Keratinocyte (primary cell): ENCODE measurements at regions not wholly inside any gene's neighbourhood (a gene's known extent, or its start where the extent isn't known, plus 50 kb on each side); places are given as distances from the start of the nearest gene placed in this dataset.

ENCODE experiments used
- DNase-seq: peaks from one replicate; pipeline ENCODE4 v3.0.0-alpha.2; 2011; ENCODE audit warnings: low read depth, missing footprints, low spot score
- FAIRE-seq: peaks from 2 replicates; lab custom pipeline; 2011; peaks lifted over from hg19 to GRCh38; lab: Jason Lieb, UNC
- H2AFZ ChIP-seq: 2 replicates; pipeline ENCODE4 v1.6.0; 2012; ENCODE audit warnings: low read length, control low read depth, inconsistent platforms; ENCODE audit not compliant: control insufficient read depth
- H3K27ac ChIP-seq: 2 replicates; pipeline ENCODE4 v1.5.1; 2011; ENCODE audit warnings: low read length; ENCODE audit not compliant: control insufficient read depth, insufficient read depth
- H3K27me3 ChIP-seq: 3 replicates; pipeline ENCODE4 v1.6.0; 2011; ENCODE audit warnings: low read length; ENCODE audit not compliant: control insufficient read depth, insufficient read depth; ENCODE audit errors: extremely low read depth
- H3K36me3 ChIP-seq, 2 experiments: 2 replicates in 1 of 2; 3 replicates in 1 of 2; pipeline ENCODE4 v1.5.1; 2011; ENCODE audit warnings: low read length in 2 of 2, mild to moderate bottlenecking in 1 of 2; ENCODE audit not compliant: control insufficient read depth in 2 of 2, insufficient read depth in 2 of 2; ENCODE audit errors: extremely low read depth in 1 of 2
- H3K4me1 ChIP-seq: 3 replicates; pipeline ENCODE4 v1.5.1; 2011; ENCODE audit warnings: low read length; ENCODE audit not compliant: control insufficient read depth, insufficient read depth; ENCODE audit errors: extremely low read depth
- H3K4me2 ChIP-seq: 3 replicates; pipeline ENCODE4 v1.6.0; 2011; ENCODE audit warnings: low read depth, low read length; ENCODE audit not compliant: control insufficient read depth, insufficient read depth; ENCODE audit errors: extremely low read depth
- H3K4me3 ChIP-seq, 3 experiments: fragments of 200-600 bp in 1 of 3; sonication (generic) in 1 of 3; 2 replicates in 2 of 3; 3 replicates in 1 of 3; pipeline ENCODE4 v1.5.1; 2011 to 2016; ENCODE audit warnings: low read length in 3 of 3, mild to moderate bottlenecking in 3 of 3, control low read depth in 2 of 3, inconsistent platforms in 1 of 3, low read depth in 1 of 3, mixed read lengths in 1 of 3, mixed run types in 1 of 3, moderate library complexity in 1 of 3; ENCODE audit not compliant: control insufficient read depth in 2 of 3, insufficient read depth in 2 of 3; ENCODE audit errors: extremely low read depth in 1 of 3
- H3K79me2 ChIP-seq: 2 replicates; pipeline ENCODE4 v1.6.0; 2012; ENCODE audit warnings: low read length; ENCODE audit not compliant: control insufficient read depth, insufficient read depth
- H3K9ac ChIP-seq: 3 replicates; pipeline ENCODE4 v1.6.0; 2011; ENCODE audit warnings: low read length; ENCODE audit not compliant: control insufficient read depth, insufficient read depth; ENCODE audit errors: extremely low read depth
- H3K9me1 ChIP-seq: 3 replicates; pipeline ENCODE4 v1.6.0; 2011; ENCODE audit warnings: low read length; ENCODE audit not compliant: control insufficient read depth, insufficient read depth; ENCODE audit errors: extremely low read depth
- H3K9me3 ChIP-seq: 2 replicates; pipeline ENCODE4 v1.5.1; 2012; ENCODE audit warnings: low read depth, low read length; ENCODE audit not compliant: control insufficient read depth
- H4K20me1 ChIP-seq: 3 replicates; pipeline ENCODE4 v1.6.0; 2011; ENCODE audit warnings: low read length; ENCODE audit not compliant: control insufficient read depth, insufficient read depth; ENCODE audit errors: extremely low read depth
- CTCF ChIP-seq, 3 experiments: IDR thresholded peaks in 1 of 3; conservative IDR thresholded peaks in 1 of 3; optimal IDR thresholded peaks in 1 of 3; 2 replicates in 2 of 3; 3 replicates in 1 of 3; pipeline versions ENCODE3 to v1.5.1; 2011; ENCODE audit warnings: low read length in 3 of 3, mild to moderate bottlenecking in 3 of 3, moderate library complexity in 2 of 3, control low read depth in 1 of 3, inconsistent platforms in 1 of 3; ENCODE audit not compliant: insufficient read depth in 2 of 3; ENCODE audit errors: extremely low read depth in 1 of 3
- EZH2 ChIP-seq: IDR thresholded peaks from one replicate; pipeline ENCODE4 v1.6.1; 2012; ENCODE audit warnings: inconsistent platforms, mild to moderate bottlenecking, low read length, moderate library complexity
- dilution Hi-C: fragments of 300-500 bp; cut with MboI; formaldehyde crosslinking; loops from one replicate; pipeline ENCODE4 v1.7.0; 2020; ENCODE audit warnings: low sequenced_read_pairs; ENCODE audit not compliant: extremely low pct_ligation_motif_present

- H4K20me1 ChIP-seq, result no peaks in the 10 kb centered on the region
- no peak overlapping the region for H3K4me3 ChIP-seq
- no peaks in the 10 kb centered on the region for H3K79me2 ChIP-seq
- no peaks in the 10 kb centered on the region for H3K4me1 ChIP-seq
- no peak overlapping the region for H3K27ac ChIP-seq
- no peak overlapping the region for H3K9ac ChIP-seq
- no peak for DNase-seq
- no peak for FAIRE-seq
- H3K9me3 ChIP-seq, result no peaks in the 10 kb centered on the region
- H3K27me3 ChIP-seq, result no peaks in the 10 kb centered on the region
- H3K9me1 ChIP-seq, result no peaks in the 10 kb centered on the region
- no peaks in the 10 kb centered on the region for H3K36me3 ChIP-seq
- dilution Hi-C loops, result no loop called here
- no peak overlapping the region for H2AFZ ChIP-seq
- no peak overlapping the region for H3K4me2 ChIP-seq
- no peak for TF ChIP-seq EZH2
- no peak for TF ChIP-seq CTCF (optimal IDR thresholded peaks at IDR 0.05 in 1 of 3, IDR thresholded peaks at IDR 0.05 in 1 of 3, conservative IDR thresholded peaks at IDR 0.05 in 1 of 3; ENCODE audit: extremely low read depth in 1 of 3, insufficient read depth in 2 of 3, low read length in 3 of 3)
Observed at GRCh38 chr11:28903716-28904115, 795.5 kb downstream of the METTL15 start.

- Histone ChIP-seq H3K4me1 (no peaks in the 10 kb centered on the region), H3K27ac (no peak overlapping the region), H2AFZ (no peak overlapping the region), H3K79me2 (no peaks in the 10 kb centered on the region), H3K27me3 (no peaks in the 10 kb centered on the region), H3K4me2 (no peak overlapping the region), H3K9me1 (no peaks in the 10 kb centered on the region), H3K9ac (no peak overlapping the region), H3K36me3 (no peaks in the 10 kb centered on the region), H3K4me3 (no peak overlapping the region), H4K20me1 (no peaks in the 10 kb centered on the region), H3K9me3 (no peaks in the 10 kb centered on the region)
- TF ChIP-seq CTCF (optimal IDR thresholded peaks at IDR 0.05 in 1 of 3, IDR thresholded peaks at IDR 0.05 in 1 of 3, conservative IDR thresholded peaks at IDR 0.05 in 1 of 3; ENCODE audit: extremely low read depth in 1 of 3, insufficient read depth in 2 of 3, low read length in 3 of 3), result no peak
- no peak for TF ChIP-seq EZH2
- DNase-seq (no peak), FAIRE-seq (no peak)
- dilution Hi-C loops, result no loop called here
Observed at GRCh38 chr11:28900427-28900826, 792.2 kb downstream of the METTL15 start.
